Raji (cell line): ENCODE measurements at regions not wholly inside any gene's neighbourhood (a gene's known extent, or its start where the extent isn't known, plus 50 kb on each side); places are given as distances from the start of the nearest gene placed in this dataset.

Experiments
- POLR2A ChIP-seq: IDR thresholded peaks from 2 replicates; pipeline ENCODE4 v1.6.1; 2011; ENCODE audit warnings: low read depth, low read length, control low read depth; ENCODE audit not compliant: insufficient read depth

GRCh38 chr19:37303591-37304171 lies 67.2 kb upstream of the ZNF527 start:
- no peak for TF ChIP-seq POLR2A

GRCh38 chr19:37304190-37304883 lies 66.6 kb upstream of the ZNF527 start:
- TF ChIP-seq POLR2A = no peak

- TF ChIP-seq POLR2A = no peak
These were observed 66.0 kb upstream of the ZNF527 start for GRCh38 chr19:37304884-37305255.

- no peak for TF ChIP-seq POLR2A
These were observed 64.4 kb upstream of the ZNF527 start for GRCh38 chr19:37306383-37306963.

DNA sequence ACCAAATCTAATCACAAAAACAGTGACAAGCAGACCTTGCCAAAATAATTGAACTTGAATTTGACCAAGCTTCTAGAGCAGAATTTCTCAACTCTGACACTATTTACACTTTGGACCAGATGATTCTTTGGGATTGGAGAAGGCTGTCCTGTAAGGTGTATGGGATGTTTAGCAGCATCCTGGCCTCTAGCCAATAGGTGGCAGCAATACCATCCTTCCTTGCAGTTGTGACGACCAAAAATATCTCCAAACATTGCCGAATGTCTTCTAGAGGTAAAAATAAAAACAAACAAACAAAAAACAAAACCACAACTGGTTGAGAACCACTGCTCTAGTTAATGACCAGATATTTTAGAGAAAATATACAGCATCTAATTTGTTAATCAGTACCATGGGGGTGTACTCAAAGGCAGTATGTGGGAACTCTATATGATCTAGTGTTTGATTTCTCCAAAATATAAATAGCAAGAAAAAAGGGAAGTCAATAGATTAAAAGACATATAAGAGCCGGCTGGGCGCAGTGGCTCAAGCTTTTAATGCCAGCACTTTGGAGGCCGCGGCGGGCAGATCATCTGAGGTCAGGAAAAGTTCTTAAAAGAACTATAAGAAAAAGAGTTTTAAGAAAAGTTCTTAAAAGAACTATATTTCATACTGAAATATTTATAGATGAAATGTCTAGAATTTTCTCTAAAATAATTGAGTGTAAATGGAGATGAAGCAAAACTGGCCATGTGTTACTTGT lies 60.9 kb upstream of the ZNF527 start:
- no peak for TF ChIP-seq POLR2A

- no peak for TF ChIP-seq POLR2A
These were observed 57.6 kb upstream of the ZNF527 start for GRCh38 chr19:37313335-37313627.

- peak; percentile 51 for TF ChIP-seq POLR2A
These were observed 53.3 kb upstream of the ZNF527 start for GRCh38 chr19:37317403-37318209.
